PFSK-1 (cell line): ENCODE measurements at regions not wholly inside any gene's neighbourhood (a gene's known extent, or its start where the extent isn't known, plus 50 kb on each side); places are given as distances from the start of the nearest gene placed in this dataset.

Experiments
- FOXP2 ChIP-seq: optimal IDR thresholded peaks from 2 replicates; pipeline ENCODE3; 2011; ENCODE audit warnings: borderline replicate concordance, control low read depth, inconsistent platforms; ENCODE audit not compliant: insufficient read depth; ENCODE audit errors: extremely low read length, extremely low read depth
- POLR2AphosphoS5 ChIP-seq: IDR thresholded peaks from 2 replicates; pipeline ENCODE4 v1.6.1; 2012; ENCODE audit warnings: low read depth, mild to moderate bottlenecking, control low read depth, low read length, moderate library complexity
- SIN3A ChIP-seq: IDR thresholded peaks from 2 replicates; pipeline ENCODE4 v1.6.1; 2012; ENCODE audit warnings: mild to moderate bottlenecking, low read length, moderate library complexity, borderline replicate concordance; ENCODE audit not compliant: insufficient read depth
- TAF1 ChIP-seq: IDR thresholded peaks from 2 replicates; pipeline ENCODE4 v1.6.1; 2012; ENCODE audit warnings: low read length, control low read depth, borderline replicate concordance; ENCODE audit not compliant: insufficient read depth
- TF ChIP-seq, protein P1 (sequence below), 2 experiments: IDR thresholded peaks; 2 replicates each; pipeline versions ENCODE4 v1.6.1 to v1.8.0; 2011 to 2012; ENCODE audit warnings: low read depth in 2 of 2, low read length in 2 of 2, control low read depth in 1 of 2, inconsistent platforms in 1 of 2, mild to moderate bottlenecking in 1 of 2, moderate library complexity in 1 of 2; ENCODE audit not compliant: insufficient read depth in 1 of 2

DNA sequence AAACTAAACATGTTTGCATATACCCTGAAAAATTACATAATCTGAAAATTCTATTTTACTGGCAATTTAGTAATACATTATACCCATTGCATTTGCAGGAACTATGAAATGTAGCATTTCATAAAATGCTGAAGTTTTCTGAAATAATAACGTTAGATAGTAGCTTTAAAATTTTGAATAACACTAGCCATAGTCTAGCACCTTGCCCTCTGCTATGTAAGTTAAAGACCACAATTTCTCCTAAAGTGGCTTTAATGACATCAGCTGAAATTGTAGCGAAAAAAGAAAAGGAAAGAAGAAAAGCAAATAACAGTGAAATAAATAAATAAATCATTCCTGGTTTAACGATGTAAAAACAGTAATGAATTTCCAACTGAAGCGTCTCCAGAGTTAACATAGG, 172.8 kb upstream of the RASA1 start:
- no peak for TF ChIP-seq TAF1
- no peak for TF ChIP-seq FOXP2
- TF ChIP-seq SIN3A, result no peak
- no peak for TF ChIP-seq POLR2AphosphoS5
- TF ChIP-seq, protein P1, sequence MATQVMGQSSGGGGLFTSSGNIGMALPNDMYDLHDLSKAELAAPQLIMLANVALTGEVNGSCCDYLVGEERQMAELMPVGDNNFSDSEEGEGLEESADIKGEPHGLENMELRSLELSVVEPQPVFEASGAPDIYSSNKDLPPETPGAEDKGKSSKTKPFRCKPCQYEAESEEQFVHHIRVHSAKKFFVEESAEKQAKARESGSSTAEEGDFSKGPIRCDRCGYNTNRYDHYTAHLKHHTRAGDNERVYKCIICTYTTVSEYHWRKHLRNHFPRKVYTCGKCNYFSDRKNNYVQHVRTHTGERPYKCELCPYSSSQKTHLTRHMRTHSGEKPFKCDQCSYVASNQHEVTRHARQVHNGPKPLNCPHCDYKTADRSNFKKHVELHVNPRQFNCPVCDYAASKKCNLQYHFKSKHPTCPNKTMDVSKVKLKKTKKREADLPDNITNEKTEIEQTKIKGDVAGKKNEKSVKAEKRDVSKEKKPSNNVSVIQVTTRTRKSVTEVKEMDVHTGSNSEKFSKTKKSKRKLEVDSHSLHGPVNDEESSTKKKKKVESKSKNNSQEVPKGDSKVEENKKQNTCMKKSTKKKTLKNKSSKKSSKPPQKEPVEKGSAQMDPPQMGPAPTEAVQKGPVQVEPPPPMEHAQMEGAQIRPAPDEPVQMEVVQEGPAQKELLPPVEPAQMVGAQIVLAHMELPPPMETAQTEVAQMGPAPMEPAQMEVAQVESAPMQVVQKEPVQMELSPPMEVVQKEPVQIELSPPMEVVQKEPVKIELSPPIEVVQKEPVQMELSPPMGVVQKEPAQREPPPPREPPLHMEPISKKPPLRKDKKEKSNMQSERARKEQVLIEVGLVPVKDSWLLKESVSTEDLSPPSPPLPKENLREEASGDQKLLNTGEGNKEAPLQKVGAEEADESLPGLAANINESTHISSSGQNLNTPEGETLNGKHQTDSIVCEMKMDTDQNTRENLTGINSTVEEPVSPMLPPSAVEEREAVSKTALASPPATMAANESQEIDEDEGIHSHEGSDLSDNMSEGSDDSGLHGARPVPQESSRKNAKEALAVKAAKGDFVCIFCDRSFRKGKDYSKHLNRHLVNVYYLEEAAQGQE (IDR thresholded peaks at IDR 0.05; ENCODE audit: insufficient read depth in 1 of 2, low read depth in 2 of 2, low read length in 2 of 2), result no peak

DNA sequence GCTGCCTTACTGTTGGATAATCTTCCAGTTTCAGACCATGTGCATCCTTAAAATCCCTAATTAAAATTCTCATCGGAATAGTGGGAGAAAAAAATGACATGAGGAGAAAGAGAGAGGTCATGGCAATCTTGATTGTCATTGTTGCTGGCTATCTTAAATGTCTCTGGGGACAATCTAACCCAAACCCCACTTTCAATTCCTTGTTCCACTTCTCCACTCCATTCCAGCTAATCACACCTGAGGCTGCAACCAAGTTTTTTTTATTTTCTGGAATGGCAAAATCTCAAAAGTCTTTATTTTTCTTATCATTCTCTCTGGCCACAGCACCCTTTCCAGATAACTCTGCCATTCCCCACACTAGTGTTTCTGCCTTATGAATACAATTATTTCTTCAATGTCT, 171.9 kb upstream of the RASA1 start:
- no peak for TF ChIP-seq TAF1

DNA sequence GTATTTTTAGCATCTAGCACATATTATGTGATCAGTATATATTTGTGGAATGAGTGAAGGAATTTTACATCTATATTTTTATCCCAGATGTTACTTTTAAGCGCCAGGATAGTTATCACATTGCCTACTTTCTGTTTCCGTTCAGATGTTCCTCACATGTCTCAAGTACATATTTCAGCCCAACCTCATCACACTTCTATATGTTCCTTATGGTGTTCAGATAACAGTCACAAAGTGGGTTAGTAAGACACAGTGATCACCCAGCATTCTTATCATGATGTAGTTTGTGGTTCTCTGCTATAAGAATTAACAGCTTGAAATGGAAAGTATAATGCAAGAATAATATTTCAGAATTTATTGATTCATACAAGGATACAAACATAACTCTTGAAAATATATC, 170.0 kb upstream of the RASA1 start:
- no peak for TF ChIP-seq SIN3A
- TF ChIP-seq, protein P1 (IDR thresholded peaks at IDR 0.05; ENCODE audit: insufficient read depth in 1 of 2, low read depth in 2 of 2, low read length in 2 of 2), result no peak
- no peak for TF ChIP-seq FOXP2
- no peak for TF ChIP-seq POLR2AphosphoS5
- TF ChIP-seq TAF1, result no peak

DNA sequence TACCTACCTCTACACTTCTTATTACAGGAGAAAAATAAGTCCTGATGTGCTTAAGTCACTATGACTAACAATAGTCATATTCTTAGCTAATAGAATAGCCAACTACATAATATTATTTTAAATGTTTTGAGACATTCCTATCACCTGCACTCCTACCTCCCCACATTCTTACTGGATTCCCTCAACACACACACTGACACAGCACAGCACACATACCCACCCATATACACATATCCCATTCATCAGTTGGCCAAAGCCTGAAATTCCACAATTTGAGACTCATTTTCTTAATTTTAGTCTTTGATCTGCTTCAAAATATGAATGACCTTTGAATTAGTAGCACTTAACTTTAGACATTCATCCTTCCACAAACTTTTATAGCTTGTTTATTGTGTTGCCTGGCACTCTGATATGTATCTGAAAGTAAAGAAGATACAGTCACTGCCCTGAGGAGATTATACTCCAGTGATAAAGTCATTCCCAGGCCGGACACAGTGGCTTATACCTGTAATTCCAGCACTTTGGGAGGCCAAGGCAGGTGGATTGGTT, 168.3 kb upstream of the RASA1 start:
- TF ChIP-seq, protein P1 (IDR thresholded peaks at IDR 0.05; ENCODE audit: insufficient read depth in 1 of 2, low read depth in 2 of 2, low read length in 2 of 2), result no peak
- TF ChIP-seq SIN3A, result no peak
- no peak for TF ChIP-seq FOXP2
- no peak for TF ChIP-seq TAF1
- no peak for TF ChIP-seq POLR2AphosphoS5

DNA sequence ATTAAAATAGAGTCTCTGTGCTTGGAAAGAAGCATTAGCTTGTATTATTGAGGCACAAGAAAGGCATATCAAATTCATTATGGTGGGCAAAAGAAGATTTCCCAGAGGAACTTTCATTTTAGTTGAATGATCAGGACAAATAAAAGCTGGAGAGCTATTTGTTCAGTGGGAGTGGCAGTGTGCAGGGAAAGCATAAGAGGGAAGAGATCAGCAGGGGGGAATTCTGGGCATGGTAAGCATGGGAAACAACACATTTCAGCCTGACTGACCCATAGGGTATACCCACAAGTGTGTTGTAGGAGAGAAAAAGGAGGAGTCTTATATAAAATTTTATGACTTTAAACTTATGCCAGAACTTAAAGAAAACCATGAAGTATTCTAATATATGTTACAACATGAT, 167.7 kb upstream of the RASA1 start:
- TF ChIP-seq, protein P1 (IDR thresholded peaks at IDR 0.05; ENCODE audit: insufficient read depth in 1 of 2, low read depth in 2 of 2, low read length in 2 of 2), result no peak
